ENCODE measurements at regions not wholly inside any gene's neighbourhood (a gene's known extent, or its start where the extent isn't known, plus 50 kb on each side); places are given as distances from the start of the nearest gene placed in this dataset.

- TF ChIP-seq TCF7L2 (IDR thresholded peaks at IDR 0.05; ENCODE audit: low read depth, low read length) (no peak), CTCF (IDR thresholded peaks at IDR 0.05) (no peak)
- TF ChIP-seq, protein P1, sequence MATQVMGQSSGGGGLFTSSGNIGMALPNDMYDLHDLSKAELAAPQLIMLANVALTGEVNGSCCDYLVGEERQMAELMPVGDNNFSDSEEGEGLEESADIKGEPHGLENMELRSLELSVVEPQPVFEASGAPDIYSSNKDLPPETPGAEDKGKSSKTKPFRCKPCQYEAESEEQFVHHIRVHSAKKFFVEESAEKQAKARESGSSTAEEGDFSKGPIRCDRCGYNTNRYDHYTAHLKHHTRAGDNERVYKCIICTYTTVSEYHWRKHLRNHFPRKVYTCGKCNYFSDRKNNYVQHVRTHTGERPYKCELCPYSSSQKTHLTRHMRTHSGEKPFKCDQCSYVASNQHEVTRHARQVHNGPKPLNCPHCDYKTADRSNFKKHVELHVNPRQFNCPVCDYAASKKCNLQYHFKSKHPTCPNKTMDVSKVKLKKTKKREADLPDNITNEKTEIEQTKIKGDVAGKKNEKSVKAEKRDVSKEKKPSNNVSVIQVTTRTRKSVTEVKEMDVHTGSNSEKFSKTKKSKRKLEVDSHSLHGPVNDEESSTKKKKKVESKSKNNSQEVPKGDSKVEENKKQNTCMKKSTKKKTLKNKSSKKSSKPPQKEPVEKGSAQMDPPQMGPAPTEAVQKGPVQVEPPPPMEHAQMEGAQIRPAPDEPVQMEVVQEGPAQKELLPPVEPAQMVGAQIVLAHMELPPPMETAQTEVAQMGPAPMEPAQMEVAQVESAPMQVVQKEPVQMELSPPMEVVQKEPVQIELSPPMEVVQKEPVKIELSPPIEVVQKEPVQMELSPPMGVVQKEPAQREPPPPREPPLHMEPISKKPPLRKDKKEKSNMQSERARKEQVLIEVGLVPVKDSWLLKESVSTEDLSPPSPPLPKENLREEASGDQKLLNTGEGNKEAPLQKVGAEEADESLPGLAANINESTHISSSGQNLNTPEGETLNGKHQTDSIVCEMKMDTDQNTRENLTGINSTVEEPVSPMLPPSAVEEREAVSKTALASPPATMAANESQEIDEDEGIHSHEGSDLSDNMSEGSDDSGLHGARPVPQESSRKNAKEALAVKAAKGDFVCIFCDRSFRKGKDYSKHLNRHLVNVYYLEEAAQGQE (IDR thresholded peaks at IDR 0.05; ENCODE audit: insufficient read depth in 1 of 2, low read depth in 2 of 2, low read length in 1 of 2) = no peak
Measured at GRCh38 chr12:73308747-73309146, 1036.6 kb downstream of the TRHDE start.

All from Panc1 (cell line).